ENCODE measurements at regions not wholly inside any gene's neighbourhood (a gene's known extent, or its start where the extent isn't known, plus 50 kb on each side); places are given as distances from the start of the nearest gene placed in this dataset.

GRCh38 chr5:34491251-34491620 is 164.9 kb upstream of the RAI14 start:
- Histone ChIP-seq H2AFZ (ENCODE audit: low read depth, low read length) (no peak overlapping the region), H3K27ac (ENCODE audit: low read length) (no peak overlapping the region)

GRCh38 chr5:34494111-34494755 is 161.9 kb upstream of the RAI14 start:
- H3K9me2 ChIP-seq (ENCODE audit: insufficient read depth, low read length): no peaks in the 10 kb centered on the region
- H3K4me2 ChIP-seq (ENCODE audit: low read length): no peak overlapping the region
- no peak overlapping the region for H3K27ac ChIP-seq (ENCODE audit: low read length)
- H3F3A ChIP-seq (ENCODE audit: insufficient read depth, low read length, poor library complexity, severe bottlenecking): no peaks in the 10 kb centered on the region
- H4K20me1 ChIP-seq (ENCODE audit: insufficient read depth): no peaks in the 10 kb centered on the region
- no peak overlapping the region for H3K4me3 ChIP-seq (ENCODE audit: low read length)
- no peak overlapping the region for H3K9ac ChIP-seq (ENCODE audit: low read length)
- no peak overlapping the region for H2AFZ ChIP-seq (ENCODE audit: low read depth, low read length)
- H3K79me2 ChIP-seq (replicated peaks; ENCODE audit: insufficient read depth, low read length): no peaks in the 10 kb centered on the region
- H3K27me3 ChIP-seq (ENCODE audit: insufficient read depth, low read depth, low read length): no peaks in the 10 kb centered on the region
- H3K36me3 ChIP-seq (ENCODE audit: insufficient read depth, low read length): no peaks in the 10 kb centered on the region
- TF ChIP-seq EZH2 (IDR thresholded peaks at IDR 0.05; ENCODE audit: borderline replicate concordance, insufficient read depth, low read length, poor library complexity, severe bottlenecking) (no peak), SMC3 (conservative IDR thresholded peaks at IDR 0.05; ENCODE audit: poor library complexity) (no peak), TAF1 (IDR thresholded peaks at IDR 0.05; ENCODE audit: low read depth) (no peak), CTCF (IDR thresholded peaks at IDR 0.05; ENCODE audit: poor library complexity, severe bottlenecking) (no peak), RAD21 (conservative IDR thresholded peaks at IDR 0.05) (no peak), POLR2AphosphoS5 (IDR thresholded peaks at IDR 0.05) (no peak)
- no peaks in the 10 kb centered on the region for H3K9me3 ChIP-seq (ENCODE audit: low read length)

More at GRCh38 chr5:34491251-34491620, 164.9 kb upstream of the RAI14 start:
- no peaks in the 10 kb centered on the region for H4K20me1 ChIP-seq (ENCODE audit: insufficient read depth)
- H3F3A ChIP-seq (ENCODE audit: insufficient read depth, low read length, poor library complexity, severe bottlenecking): no peaks in the 10 kb centered on the region
- H3K36me3 ChIP-seq (ENCODE audit: insufficient read depth, low read length): no peaks in the 10 kb centered on the region
- no peaks in the 10 kb centered on the region for H3K9me3 ChIP-seq (ENCODE audit: low read length)
- H3K79me2 ChIP-seq (replicated peaks; ENCODE audit: insufficient read depth, low read length): no peaks in the 10 kb centered on the region
- H3K4me2 ChIP-seq (ENCODE audit: low read length): no peak overlapping the region
- H3K27me3 ChIP-seq (ENCODE audit: insufficient read depth, low read depth, low read length): no peaks in the 10 kb centered on the region
- H3K9ac ChIP-seq (ENCODE audit: low read length): no peak overlapping the region
- no peak overlapping the region for H3K4me3 ChIP-seq (ENCODE audit: low read length)
- TF ChIP-seq CTCF (IDR thresholded peaks at IDR 0.05; ENCODE audit: poor library complexity, severe bottlenecking) (no peak), EP300 (conservative IDR thresholded peaks at IDR 0.05; ENCODE audit: poor library complexity, severe bottlenecking) (no peak), POLR2AphosphoS5 (IDR thresholded peaks at IDR 0.05) (no peak), EZH2 (IDR thresholded peaks at IDR 0.05; ENCODE audit: borderline replicate concordance, insufficient read depth, low read length, poor library complexity, severe bottlenecking) (no peak), SMC3 (conservative IDR thresholded peaks at IDR 0.05; ENCODE audit: poor library complexity) (no peak), TAF1 (IDR thresholded peaks at IDR 0.05; ENCODE audit: low read depth) (no peak), MXI1 (conservative IDR thresholded peaks at IDR 0.05; ENCODE audit: poor library complexity, severe bottlenecking) (no peak), RAD21 (conservative IDR thresholded peaks at IDR 0.05) (no peak), REST (IDR thresholded peaks at IDR 0.05; ENCODE audit: borderline replicate concordance) (no peak)
- H3K9me2 ChIP-seq (ENCODE audit: insufficient read depth, low read length): no peaks in the 10 kb centered on the region

Data from neural cell (in vitro differentiated cells).